Stimulated activated naive CD8-positive, alpha-beta T cell treated with anti-CD3 and anti-CD28 coated beads, Interleukin-15, Interleukin-2, amounts not matched to agents 100 ng/mL and 50 ng/mL, for 24 hours (primary cell): ENCODE measurements at regions not wholly inside any gene's neighbourhood (a gene's known extent, or its start where the extent isn't known, plus 50 kb on each side); places are given as distances from the start of the nearest gene placed in this dataset.

Source experiments
- H3K27ac Mint-ChIP-seq: one replicate; pipeline ENCODE4 v1.8.0; 2021; ENCODE audit warnings: mild to moderate bottlenecking, mixed read lengths
- H3K27me3 Mint-ChIP-seq: one replicate; pipeline ENCODE4 v1.8.0; 2021; ENCODE audit warnings: mixed read lengths
- H3K36me3 Mint-ChIP-seq: one replicate; pipeline ENCODE4 v1.8.0; 2021; ENCODE audit warnings: low read depth, mixed read lengths
- H3K4me1 Mint-ChIP-seq: one replicate; pipeline ENCODE4 v1.8.0; 2021; ENCODE audit warnings: low read depth, mixed read lengths
- H3K4me3 Mint-ChIP-seq: one replicate; pipeline ENCODE4 v1.8.0; 2021; ENCODE audit warnings: mild to moderate bottlenecking, mixed read lengths
- H3K9me3 Mint-ChIP-seq: one replicate; pipeline ENCODE4 v1.8.0; 2021; ENCODE audit warnings: mixed read lengths

GRCh38 chr4:20337261-20337664 lies 85.6 kb downstream of the SLIT2 start:
- Mint-ChIP-seq H3K9me3 (no peaks in the 10 kb centered on the region), H3K27me3 (no peaks in the 10 kb centered on the region), H3K36me3 (no peaks in the 10 kb centered on the region), H3K4me1 (no peaks in the 10 kb centered on the region), H3K27ac (no peak overlapping the region), H3K4me3 (no peak overlapping the region)

- no peaks in the 10 kb centered on the region for H3K9me3 Mint-ChIP-seq
- no peaks in the 10 kb centered on the region for H3K27me3 Mint-ChIP-seq
- no peak overlapping the region for H3K27ac Mint-ChIP-seq
- no peaks in the 10 kb centered on the region for H3K36me3 Mint-ChIP-seq
- H3K4me3 Mint-ChIP-seq: no peak overlapping the region
- H3K4me1 Mint-ChIP-seq: no peaks in the 10 kb centered on the region
Measured at GRCh38 chr4:20338841-20339240, 87.1 kb downstream of the SLIT2 start.

- Mint-ChIP-seq H3K4me3 (no peak overlapping the region), H3K9me3 (no peaks in the 10 kb centered on the region), H3K27me3 (no peaks in the 10 kb centered on the region), H3K36me3 (no peaks in the 10 kb centered on the region), H3K27ac (no peak overlapping the region), H3K4me1 (no peaks in the 10 kb centered on the region)
Measured at GRCh38 chr4:20341134-20341738, 89.5 kb downstream of the SLIT2 start.

GRCh38 chr4:20347531-20347930 lies 95.8 kb downstream of the SLIT2 start:
- no peaks in the 10 kb centered on the region for H3K9me3 Mint-ChIP-seq
- no peaks in the 10 kb centered on the region for H3K4me1 Mint-ChIP-seq
- no peaks in the 10 kb centered on the region for H3K36me3 Mint-ChIP-seq
- no peak overlapping the region for H3K4me3 Mint-ChIP-seq
- H3K27me3 Mint-ChIP-seq: no peaks in the 10 kb centered on the region
- H3K27ac Mint-ChIP-seq: no peak overlapping the region

- no peak overlapping the region for H3K4me3 Mint-ChIP-seq
- H3K36me3 Mint-ChIP-seq: no peaks in the 10 kb centered on the region
- H3K27ac Mint-ChIP-seq: no peak overlapping the region
- no peaks in the 10 kb centered on the region for H3K9me3 Mint-ChIP-seq
- no peaks in the 10 kb centered on the region for H3K27me3 Mint-ChIP-seq
- H3K4me1 Mint-ChIP-seq: no peaks in the 10 kb centered on the region
Measured at GRCh38 chr4:20348411-20348810, 96.7 kb downstream of the SLIT2 start.

GRCh38 chr4:20351360-20352162 lies 99.9 kb downstream of the SLIT2 start:
- no peaks in the 10 kb centered on the region for H3K4me1 Mint-ChIP-seq
- no peaks in the 10 kb centered on the region for H3K9me3 Mint-ChIP-seq
- H3K4me3 Mint-ChIP-seq: no peak overlapping the region
- no peaks in the 10 kb centered on the region for H3K36me3 Mint-ChIP-seq
- H3K27me3 Mint-ChIP-seq: no peaks in the 10 kb centered on the region
- H3K27ac Mint-ChIP-seq: no peak overlapping the region

- no peaks in the 10 kb centered on the region for H3K9me3 Mint-ChIP-seq
- H3K36me3 Mint-ChIP-seq: no peaks in the 10 kb centered on the region
- no peaks in the 10 kb centered on the region for H3K27me3 Mint-ChIP-seq
- H3K4me3 Mint-ChIP-seq: no peak overlapping the region
- H3K27ac Mint-ChIP-seq: no peak overlapping the region
- H3K4me1 Mint-ChIP-seq: no peaks in the 10 kb centered on the region
Measured at GRCh38 chr4:20352163-20352431, 100.4 kb downstream of the SLIT2 start.

- H3K4me1 Mint-ChIP-seq: no peaks in the 10 kb centered on the region
- H3K27ac Mint-ChIP-seq: no peak overlapping the region
- no peaks in the 10 kb centered on the region for H3K36me3 Mint-ChIP-seq
- no peaks in the 10 kb centered on the region for H3K27me3 Mint-ChIP-seq
- H3K9me3 Mint-ChIP-seq: no peaks in the 10 kb centered on the region
- no peak overlapping the region for H3K4me3 Mint-ChIP-seq
Measured at GRCh38 chr4:20353646-20354045, 101.9 kb downstream of the SLIT2 start.

GRCh38 chr4:20354120-20354519 lies 102.4 kb downstream of the SLIT2 start:
- H3K4me3 Mint-ChIP-seq: no peak overlapping the region
- H3K27ac Mint-ChIP-seq: no peak overlapping the region
- H3K9me3 Mint-ChIP-seq: peaks cover 1% of the 10 kb centered on the region
- no peaks in the 10 kb centered on the region for H3K4me1 Mint-ChIP-seq
- no peaks in the 10 kb centered on the region for H3K27me3 Mint-ChIP-seq
- H3K36me3 Mint-ChIP-seq: no peaks in the 10 kb centered on the region

GRCh38 chr4:20356565-20356964 lies 104.9 kb downstream of the SLIT2 start:
- H3K4me3 Mint-ChIP-seq: no peak overlapping the region
- no peaks in the 10 kb centered on the region for H3K27me3 Mint-ChIP-seq
- no peaks in the 10 kb centered on the region for H3K36me3 Mint-ChIP-seq
- peaks cover 8% of the 10 kb centered on the region for H3K9me3 Mint-ChIP-seq
- H3K4me1 Mint-ChIP-seq: no peaks in the 10 kb centered on the region
- H3K27ac Mint-ChIP-seq: no peak overlapping the region

GRCh38 chr4:20358110-20358509 lies 106.4 kb downstream of the SLIT2 start:
- Mint-ChIP-seq H3K36me3 (no peaks in the 10 kb centered on the region), H3K4me1 (no peaks in the 10 kb centered on the region), H3K27ac (no peak overlapping the region), H3K9me3 (peaks cover 8% of the 10 kb centered on the region), H3K27me3 (no peaks in the 10 kb centered on the region), H3K4me3 (no peak overlapping the region)

- Mint-ChIP-seq H3K9me3 (peaks cover 8% of the 10 kb centered on the region), H3K4me1 (no peaks in the 10 kb centered on the region), H3K4me3 (no peak overlapping the region), H3K36me3 (no peaks in the 10 kb centered on the region), H3K27me3 (no peaks in the 10 kb centered on the region), H3K27ac (no peak overlapping the region)
Measured at GRCh38 chr4:20359692-20360091, 108.0 kb downstream of the SLIT2 start.

- Mint-ChIP-seq H3K36me3 (no peaks in the 10 kb centered on the region), H3K27me3 (no peaks in the 10 kb centered on the region), H3K4me3 (no peak overlapping the region), H3K27ac (no peak overlapping the region), H3K4me1 (no peaks in the 10 kb centered on the region), H3K9me3 (peaks cover 8% of the 10 kb centered on the region)
Measured at GRCh38 chr4:20362148-20362547, 110.4 kb downstream of the SLIT2 start.

GRCh38 chr4:20364969-20365368 lies 113.3 kb downstream of the SLIT2 start:
- Mint-ChIP-seq H3K36me3 (no peaks in the 10 kb centered on the region), H3K4me1 (no peaks in the 10 kb centered on the region), H3K27me3 (no peaks in the 10 kb centered on the region), H3K9me3 (no peaks in the 10 kb centered on the region), H3K27ac (no peak overlapping the region), H3K4me3 (no peak overlapping the region)

GRCh38 chr4:20367446-20367845 lies 115.7 kb downstream of the SLIT2 start:
- H3K4me1 Mint-ChIP-seq: no peaks in the 10 kb centered on the region
- H3K4me3 Mint-ChIP-seq: no peak overlapping the region
- H3K9me3 Mint-ChIP-seq: no peaks in the 10 kb centered on the region
- no peaks in the 10 kb centered on the region for H3K36me3 Mint-ChIP-seq
- H3K27me3 Mint-ChIP-seq: no peaks in the 10 kb centered on the region
- no peak overlapping the region for H3K27ac Mint-ChIP-seq

GRCh38 chr4:20368926-20369325 lies 117.2 kb downstream of the SLIT2 start:
- no peak overlapping the region for H3K27ac Mint-ChIP-seq
- H3K9me3 Mint-ChIP-seq: no peaks in the 10 kb centered on the region

More at GRCh38 chr4:20368926-20369325, 117.2 kb downstream of the SLIT2 start:
- Mint-ChIP-seq H3K4me1 (no peaks in the 10 kb centered on the region), H3K36me3 (no peaks in the 10 kb centered on the region), H3K4me3 (no peak overlapping the region), H3K27me3 (no peaks in the 10 kb centered on the region)
